ENCODE measurements at regions not wholly inside any gene's neighbourhood (a gene's known extent, or its start where the extent isn't known, plus 50 kb on each side); places are given as distances from the start of the nearest gene placed in this dataset.

DNA sequence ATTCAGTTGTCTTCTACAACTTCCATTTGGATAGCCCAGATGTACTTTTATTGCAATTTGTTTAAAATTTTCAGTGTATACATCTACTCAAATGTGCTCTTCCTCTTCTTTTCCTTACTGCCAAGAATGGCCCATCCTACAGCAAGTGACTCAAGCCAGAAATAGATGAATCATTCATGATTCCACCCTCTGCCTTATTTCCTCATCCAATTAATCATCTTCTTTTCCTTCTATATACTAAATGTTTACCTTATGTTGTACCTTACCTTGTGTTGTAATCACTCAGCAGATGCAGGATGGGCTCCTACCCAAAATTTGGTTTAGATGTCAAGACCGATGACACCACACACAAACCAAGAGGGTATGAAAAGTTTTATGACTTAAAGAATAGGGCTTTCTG, 437.8 kb downstream of the GRXCR1 start:
- TF ChIP-seq CTCF (conservative IDR thresholded peaks at IDR 0.05) (no peak), ZFX (IDR thresholded peaks at IDR 0.05) (no peak)
